ENCODE measurements at regions not wholly inside any gene's neighbourhood (a gene's known extent, or its start where the extent isn't known, plus 50 kb on each side); places are given as distances from the start of the nearest gene placed in this dataset.

- TF ChIP-seq CTCF (IDR thresholded peaks at IDR 0.05): no peak
- TF ChIP-seq POLR2A (IDR thresholded peaks at IDR 0.05): no peak
These were observed 373.6 kb upstream of the NRSN1 start for GRCh38 chr6:23752414-23752813.
